ENCODE measurements at regions not wholly inside any gene's neighbourhood (a gene's known extent, or its start where the extent isn't known, plus 50 kb on each side); places are given as distances from the start of the nearest gene placed in this dataset.

- POLR2A ChIA-PET = no interaction called here
- no peaks in the 10 kb centered on the region for H3K79me2 ChIP-seq (ENCODE audit: control insufficient read depth, insufficient read depth, low read length)
Observed at GRCh38 chr12:78568321-78569020, 296.1 kb upstream of the SYT1 start.

More at GRCh38 chr12:78568321-78569020, 296.1 kb upstream of the SYT1 start:
- no peak for FAIRE-seq
- peaks cover 0 to 2% of the 10 kb centered on the region in 2 experiments for H3K27me3 ChIP-seq (ENCODE audit: control insufficient read depth in 2 of 2, insufficient read depth in 2 of 2, low read length in 2 of 2)
- no peaks in the 10 kb centered on the region for H3K9me3 ChIP-seq (replicated peaks; ENCODE audit: control insufficient read depth, insufficient read depth, low read length)
- H2AFZ ChIP-seq (ENCODE audit: low read depth, low read length) = no peak overlapping the region
- no peaks in the 10 kb centered on the region for H3K36me3 ChIP-seq (ENCODE audit: control insufficient read depth in 2 of 2, extremely low read depth in 1 of 2, insufficient read depth in 2 of 2, low read length in 2 of 2)
- BruUV-seq (replicated peaks) = no TSS peak
- CTCF ChIA-PET = interaction anchor here (1.1 kb wide), 1 partner anchor 10 kb away, joined by 3 read pairs; no protein-coding TSS in a partner anchor
- no peak overlapping the region for H3K4me2 ChIP-seq (ENCODE audit: insufficient read depth, low read length)
- no peaks in the 10 kb centered on the region for H3K4me1 ChIP-seq (ENCODE audit: control insufficient read depth, extremely low read depth, insufficient read depth, low read length)
- no peaks in the 10 kb centered on the region for H4K20me1 ChIP-seq (replicated peaks; ENCODE audit: control insufficient read depth, extremely low read depth, insufficient read depth, low read length)
- no peak overlapping the region for H3K9ac ChIP-seq (replicated peaks; ENCODE audit: extremely low read depth, insufficient read depth, low read length)
- H3K4me3 ChIP-seq (replicated peaks in 1 of 3; ENCODE audit: insufficient read depth in 1 of 3, low read depth in 1 of 3, low read length in 3 of 3) = no peak overlapping the region
- intact Hi-C loops (cut with micrococcal nuclease) (no loop called here), dilution Hi-C loops (cut with MboI; ENCODE audit: extremely low pct_ligation_motif_present, low sequenced_read_pairs) (no loop called here)
- no peaks in the 10 kb centered on the region for H3K9me1 ChIP-seq (replicated peaks; ENCODE audit: control insufficient read depth, extremely low read depth, insufficient read depth, low read length)
- no peak for TF ChIP-seq POLR2AphosphoS5 (IDR thresholded peaks at IDR 0.05; ENCODE audit: insufficient read depth, low read depth, low read length)
- no peak for TF ChIP-seq MYC (IDR thresholded peaks at IDR 0.05; ENCODE audit: low read depth, low read length)
- no peak for TF ChIP-seq JUN (IDR thresholded peaks at IDR 0.05; ENCODE audit: borderline replicate concordance, insufficient read depth, insufficient read length, low read depth)
- TF ChIP-seq POLR2A (IDR thresholded peaks at IDR 0.05; ENCODE audit: low read depth, low read length) = no peak
- no peak for TF ChIP-seq FOS (IDR thresholded peaks at IDR 0.05; ENCODE audit: borderline replicate concordance, insufficient read depth, low read length)
- no peak for TF ChIP-seq GATA2 (IDR thresholded peaks at IDR 0.05; ENCODE audit: insufficient read depth, insufficient read length, low read depth, low read length)
- no peak for TF ChIP-seq MAX (IDR thresholded peaks at IDR 0.05; ENCODE audit: insufficient read depth, insufficient read length)
- no peak for TF ChIP-seq CTCF (IDR thresholded peaks at IDR 0.05; ENCODE audit: extremely low read depth in 1 of 2, insufficient read depth in 1 of 2, low read depth in 1 of 2, low read length in 2 of 2)
- TF ChIP-seq EZH2 (IDR thresholded peaks at IDR 0.05; ENCODE audit: borderline replicate concordance, low read depth, low read length, severe bottlenecking) = no peak
- no peak for DNase-seq (ENCODE audit: low read depth, low spot score)
- H3K27ac ChIP-seq (ENCODE audit: insufficient read depth, low read depth, low read length) = no peak overlapping the region
